ENCODE measurements at regions not wholly inside any gene's neighbourhood (a gene's known extent, or its start where the extent isn't known, plus 50 kb on each side); places are given as distances from the start of the nearest gene placed in this dataset.

DNA sequence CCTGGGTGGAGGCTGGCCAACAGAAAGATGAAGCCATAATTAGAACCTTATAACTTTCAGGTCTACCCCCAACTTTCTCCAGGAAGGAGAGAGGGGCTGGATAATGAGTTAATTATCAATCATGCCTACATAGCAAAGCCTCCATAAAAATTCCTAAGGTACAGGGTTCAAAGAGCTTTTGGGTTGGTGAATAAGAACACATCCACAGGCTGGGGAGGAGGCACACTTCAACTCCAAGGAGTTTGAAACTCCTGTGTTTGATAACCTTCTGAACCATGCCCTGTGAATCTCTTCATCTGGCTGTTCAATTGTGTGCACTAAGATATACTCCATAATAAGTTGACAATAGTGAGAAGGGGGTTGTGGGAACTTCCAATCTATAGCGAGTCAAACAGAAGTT, 552.3 kb downstream of the TDRD15 start (continued):
- TF ChIP-seq, protein P1, sequence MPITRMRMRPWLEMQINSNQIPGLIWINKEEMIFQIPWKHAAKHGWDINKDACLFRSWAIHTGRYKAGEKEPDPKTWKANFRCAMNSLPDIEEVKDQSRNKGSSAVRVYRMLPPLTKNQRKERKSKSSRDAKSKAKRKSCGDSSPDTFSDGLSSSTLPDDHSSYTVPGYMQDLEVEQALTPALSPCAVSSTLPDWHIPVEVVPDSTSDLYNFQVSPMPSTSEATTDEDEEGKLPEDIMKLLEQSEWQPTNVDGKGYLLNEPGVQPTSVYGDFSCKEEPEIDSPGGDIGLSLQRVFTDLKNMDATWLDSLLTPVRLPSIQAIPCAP (CRISPR knock-in tag; IDR thresholded peaks at IDR 0.05) = no peak
- TF ChIP-seq, protein P2, sequence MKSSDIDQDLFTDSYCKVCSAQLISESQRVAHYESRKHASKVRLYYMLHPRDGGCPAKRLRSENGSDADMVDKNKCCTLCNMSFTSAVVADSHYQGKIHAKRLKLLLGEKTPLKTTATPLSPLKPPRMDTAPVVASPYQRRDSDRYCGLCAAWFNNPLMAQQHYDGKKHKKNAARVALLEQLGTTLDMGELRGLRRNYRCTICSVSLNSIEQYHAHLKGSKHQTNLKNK (CRISPR knock-in tag; IDR thresholded peaks at IDR 0.05) = no peak
- no peak for TF ChIP-seq ZNF416 (CRISPR knock-in tag; IDR thresholded peaks at IDR 0.05)
- no peak for TF ChIP-seq ZNF317 (CRISPR knock-in tag; IDR thresholded peaks at IDR 0.05; ENCODE audit: borderline replicate concordance, low read depth)
- no peak for TF ChIP-seq SMAD4 (CRISPR knock-in tag; IDR thresholded peaks at IDR 0.05)
- no peak for TF ChIP-seq RORB (CRISPR knock-in tag; IDR thresholded peaks at IDR 0.05)

DNA sequence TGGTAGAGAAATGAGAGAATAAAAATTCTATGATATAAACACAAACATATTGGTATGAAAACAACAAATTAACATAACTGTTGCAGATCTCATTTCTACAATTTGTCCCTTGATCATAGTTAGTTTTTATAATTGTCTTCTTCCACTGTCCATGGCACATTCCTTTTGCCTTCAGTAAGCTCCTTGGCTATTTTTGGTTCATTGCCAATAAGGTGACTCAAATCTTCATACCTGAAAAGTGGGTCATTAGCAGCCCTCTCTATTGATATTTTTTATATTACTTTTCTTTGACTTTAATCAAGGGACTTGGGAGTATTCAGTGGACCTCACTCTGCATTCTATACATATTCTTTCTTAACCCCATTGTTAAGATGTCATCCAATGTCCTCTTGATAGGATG, 552.9 kb downstream of the TDRD15 start:
- Mint-ChIP-seq H3K4me1 (no peaks in the 10 kb centered on the region), H3K9me3 (peaks cover 3% of the 10 kb centered on the region; the same call in 1 of the 2 replicates), H3K27ac (no peak overlapping the region), H3K36me3 (no peaks in the 10 kb centered on the region), H3K27me3 (ENCODE audit: low read depth) (no peaks in the 10 kb centered on the region), H3K4me3 (no peak overlapping the region)
- POLR2A ChIA-PET = no interaction called here
- TF ChIP-seq, protein P3, sequence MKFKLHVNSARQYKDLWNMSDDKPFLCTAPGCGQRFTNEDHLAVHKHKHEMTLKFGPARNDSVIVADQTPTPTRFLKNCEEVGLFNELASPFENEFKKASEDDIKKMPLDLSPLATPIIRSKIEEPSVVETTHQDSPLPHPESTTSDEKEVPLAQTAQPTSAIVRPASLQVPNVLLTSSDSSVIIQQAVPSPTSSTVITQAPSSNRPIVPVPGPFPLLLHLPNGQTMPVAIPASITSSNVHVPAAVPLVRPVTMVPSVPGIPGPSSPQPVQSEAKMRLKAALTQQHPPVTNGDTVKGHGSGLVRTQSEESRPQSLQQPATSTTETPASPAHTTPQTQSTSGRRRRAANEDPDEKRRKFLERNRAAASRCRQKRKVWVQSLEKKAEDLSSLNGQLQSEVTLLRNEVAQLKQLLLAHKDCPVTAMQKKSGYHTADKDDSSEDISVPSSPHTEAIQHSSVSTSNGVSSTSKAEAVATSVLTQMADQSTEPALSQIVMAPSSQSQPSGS (CRISPR knock-in tag; IDR thresholded peaks at IDR 0.05; ENCODE audit: borderline replicate concordance, low read depth) = no peak
- no peak for TF ChIP-seq ETV6 (CRISPR knock-in tag; IDR thresholded peaks at IDR 0.05)
- TF ChIP-seq, protein P4, sequence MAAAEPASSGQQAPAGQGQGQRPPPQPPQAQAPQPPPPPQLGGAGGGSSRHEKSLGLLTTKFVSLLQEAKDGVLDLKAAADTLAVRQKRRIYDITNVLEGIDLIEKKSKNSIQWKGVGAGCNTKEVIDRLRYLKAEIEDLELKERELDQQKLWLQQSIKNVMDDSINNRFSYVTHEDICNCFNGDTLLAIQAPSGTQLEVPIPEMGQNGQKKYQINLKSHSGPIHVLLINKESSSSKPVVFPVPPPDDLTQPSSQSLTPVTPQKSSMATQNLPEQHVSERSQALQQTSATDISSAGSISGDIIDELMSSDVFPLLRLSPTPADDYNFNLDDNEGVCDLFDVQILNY (CRISPR knock-in tag; IDR thresholded peaks at IDR 0.05) = no peak
- TF ChIP-seq, protein P5, sequence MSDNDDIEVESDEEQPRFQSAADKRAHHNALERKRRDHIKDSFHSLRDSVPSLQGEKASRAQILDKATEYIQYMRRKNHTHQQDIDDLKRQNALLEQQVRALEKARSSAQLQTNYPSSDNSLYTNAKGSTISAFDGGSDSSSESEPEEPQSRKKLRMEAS (CRISPR knock-in tag; IDR thresholded peaks at IDR 0.05) = no peak
- ATAC-seq (no peak), DNase-seq (ENCODE audit: low spot score) (no peak)
- CTCF ChIA-PET = no interaction called here

DNA sequence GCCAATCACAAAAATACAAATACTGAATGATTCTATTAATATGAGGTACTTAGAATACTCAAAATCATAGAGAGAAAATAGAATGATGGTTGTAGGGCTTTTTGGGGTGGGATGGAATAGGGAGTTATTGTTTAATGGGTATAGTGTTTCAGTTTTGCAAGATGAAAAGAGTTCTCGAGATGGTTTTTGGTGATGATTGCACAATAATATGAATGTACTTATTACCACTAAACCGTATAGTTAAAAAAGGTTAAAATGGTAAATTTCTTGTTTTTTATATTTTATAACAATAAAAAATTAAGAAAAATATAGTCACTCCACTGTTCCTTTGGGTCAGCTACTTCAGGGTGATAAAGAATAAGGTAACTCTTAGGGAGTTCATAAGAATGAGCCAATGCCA, 560.1 kb downstream of the TDRD15 start:
- ChIA-PET CTCF (interaction anchor here (0.5 kb wide), 1 partner anchor 646 kb away, joined by 7 read pairs; no protein-coding TSS in a partner anchor), POLR2A (no interaction called here)
- DNase-seq (ENCODE audit: low spot score) (no peak), ATAC-seq (no peak)
- Mint-ChIP-seq H3K4me3 (no peak overlapping the region), H3K27ac (no peak overlapping the region), H3K36me3 (no peaks in the 10 kb centered on the region), H3K27me3 (ENCODE audit: low read depth) (no peaks in the 10 kb centered on the region), H3K9me3 (peaks cover 6% of the 10 kb centered on the region; the same call in 1 of the 2 replicates), H3K4me1 (no peaks in the 10 kb centered on the region)
- TF ChIP-seq, protein P6, sequence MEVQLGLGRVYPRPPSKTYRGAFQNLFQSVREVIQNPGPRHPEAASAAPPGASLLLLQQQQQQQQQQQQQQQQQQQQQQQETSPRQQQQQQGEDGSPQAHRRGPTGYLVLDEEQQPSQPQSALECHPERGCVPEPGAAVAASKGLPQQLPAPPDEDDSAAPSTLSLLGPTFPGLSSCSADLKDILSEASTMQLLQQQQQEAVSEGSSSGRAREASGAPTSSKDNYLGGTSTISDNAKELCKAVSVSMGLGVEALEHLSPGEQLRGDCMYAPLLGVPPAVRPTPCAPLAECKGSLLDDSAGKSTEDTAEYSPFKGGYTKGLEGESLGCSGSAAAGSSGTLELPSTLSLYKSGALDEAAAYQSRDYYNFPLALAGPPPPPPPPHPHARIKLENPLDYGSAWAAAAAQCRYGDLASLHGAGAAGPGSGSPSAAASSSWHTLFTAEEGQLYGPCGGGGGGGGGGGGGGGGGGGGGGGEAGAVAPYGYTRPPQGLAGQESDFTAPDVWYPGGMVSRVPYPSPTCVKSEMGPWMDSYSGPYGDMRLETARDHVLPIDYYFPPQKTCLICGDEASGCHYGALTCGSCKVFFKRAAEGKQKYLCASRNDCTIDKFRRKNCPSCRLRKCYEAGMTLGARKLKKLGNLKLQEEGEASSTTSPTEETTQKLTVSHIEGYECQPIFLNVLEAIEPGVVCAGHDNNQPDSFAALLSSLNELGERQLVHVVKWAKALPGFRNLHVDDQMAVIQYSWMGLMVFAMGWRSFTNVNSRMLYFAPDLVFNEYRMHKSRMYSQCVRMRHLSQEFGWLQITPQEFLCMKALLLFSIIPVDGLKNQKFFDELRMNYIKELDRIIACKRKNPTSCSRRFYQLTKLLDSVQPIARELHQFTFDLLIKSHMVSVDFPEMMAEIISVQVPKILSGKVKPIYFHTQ (CRISPR knock-in tag; IDR thresholded peaks at IDR 0.05) = no peak
- TF ChIP-seq, protein P2 (CRISPR knock-in tag; IDR thresholded peaks at IDR 0.05) = no peak
- TF ChIP-seq ZBTB21 (CRISPR knock-in tag; IDR thresholded peaks at IDR 0.05; ENCODE audit: borderline replicate concordance) = no peak
- no peak for TF ChIP-seq KAT7 (CRISPR knock-in tag; IDR thresholded peaks at IDR 0.05; ENCODE audit: borderline replicate concordance)
- no peak for TF ChIP-seq SMAD4 (CRISPR knock-in tag; IDR thresholded peaks at IDR 0.05)
- TF ChIP-seq CREB1 (CRISPR knock-in tag; IDR thresholded peaks at IDR 0.05) = no peak
- TF ChIP-seq, protein P7, sequence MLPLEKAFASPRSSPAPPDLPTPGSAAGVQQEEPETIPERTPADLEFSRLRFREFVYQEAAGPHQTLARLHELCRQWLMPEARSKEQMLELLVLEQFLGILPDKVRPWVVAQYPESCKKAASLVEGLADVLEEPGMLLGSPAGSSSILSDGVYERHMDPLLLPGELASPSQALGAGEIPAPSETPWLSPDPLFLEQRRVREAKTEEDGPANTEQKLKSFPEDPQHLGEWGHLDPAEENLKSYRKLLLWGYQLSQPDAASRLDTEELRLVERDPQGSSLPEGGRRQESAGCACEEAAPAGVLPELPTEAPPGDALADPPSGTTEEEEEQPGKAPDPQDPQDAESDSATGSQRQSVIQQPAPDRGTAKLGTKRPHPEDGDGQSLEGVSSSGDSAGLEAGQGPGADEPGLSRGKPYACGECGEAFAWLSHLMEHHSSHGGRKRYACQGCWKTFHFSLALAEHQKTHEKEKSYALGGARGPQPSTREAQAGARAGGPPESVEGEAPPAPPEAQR (CRISPR knock-in tag; IDR thresholded peaks at IDR 0.05) = no peak
- TF ChIP-seq PRRX2 (CRISPR knock-in tag; IDR thresholded peaks at IDR 0.05) = no peak
- TF ChIP-seq JAZF1 (CRISPR knock-in tag; IDR thresholded peaks at IDR 0.05) = no peak
- TF ChIP-seq, protein P8, sequence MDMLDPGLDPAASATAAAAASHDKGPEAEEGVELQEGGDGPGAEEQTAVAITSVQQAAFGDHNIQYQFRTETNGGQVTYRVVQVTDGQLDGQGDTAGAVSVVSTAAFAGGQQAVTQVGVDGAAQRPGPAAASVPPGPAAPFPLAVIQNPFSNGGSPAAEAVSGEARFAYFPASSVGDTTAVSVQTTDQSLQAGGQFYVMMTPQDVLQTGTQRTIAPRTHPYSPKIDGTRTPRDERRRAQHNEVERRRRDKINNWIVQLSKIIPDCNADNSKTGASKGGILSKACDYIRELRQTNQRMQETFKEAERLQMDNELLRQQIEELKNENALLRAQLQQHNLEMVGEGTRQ (CRISPR knock-in tag; IDR thresholded peaks at IDR 0.05) = no peak
- TF ChIP-seq, protein P9, sequence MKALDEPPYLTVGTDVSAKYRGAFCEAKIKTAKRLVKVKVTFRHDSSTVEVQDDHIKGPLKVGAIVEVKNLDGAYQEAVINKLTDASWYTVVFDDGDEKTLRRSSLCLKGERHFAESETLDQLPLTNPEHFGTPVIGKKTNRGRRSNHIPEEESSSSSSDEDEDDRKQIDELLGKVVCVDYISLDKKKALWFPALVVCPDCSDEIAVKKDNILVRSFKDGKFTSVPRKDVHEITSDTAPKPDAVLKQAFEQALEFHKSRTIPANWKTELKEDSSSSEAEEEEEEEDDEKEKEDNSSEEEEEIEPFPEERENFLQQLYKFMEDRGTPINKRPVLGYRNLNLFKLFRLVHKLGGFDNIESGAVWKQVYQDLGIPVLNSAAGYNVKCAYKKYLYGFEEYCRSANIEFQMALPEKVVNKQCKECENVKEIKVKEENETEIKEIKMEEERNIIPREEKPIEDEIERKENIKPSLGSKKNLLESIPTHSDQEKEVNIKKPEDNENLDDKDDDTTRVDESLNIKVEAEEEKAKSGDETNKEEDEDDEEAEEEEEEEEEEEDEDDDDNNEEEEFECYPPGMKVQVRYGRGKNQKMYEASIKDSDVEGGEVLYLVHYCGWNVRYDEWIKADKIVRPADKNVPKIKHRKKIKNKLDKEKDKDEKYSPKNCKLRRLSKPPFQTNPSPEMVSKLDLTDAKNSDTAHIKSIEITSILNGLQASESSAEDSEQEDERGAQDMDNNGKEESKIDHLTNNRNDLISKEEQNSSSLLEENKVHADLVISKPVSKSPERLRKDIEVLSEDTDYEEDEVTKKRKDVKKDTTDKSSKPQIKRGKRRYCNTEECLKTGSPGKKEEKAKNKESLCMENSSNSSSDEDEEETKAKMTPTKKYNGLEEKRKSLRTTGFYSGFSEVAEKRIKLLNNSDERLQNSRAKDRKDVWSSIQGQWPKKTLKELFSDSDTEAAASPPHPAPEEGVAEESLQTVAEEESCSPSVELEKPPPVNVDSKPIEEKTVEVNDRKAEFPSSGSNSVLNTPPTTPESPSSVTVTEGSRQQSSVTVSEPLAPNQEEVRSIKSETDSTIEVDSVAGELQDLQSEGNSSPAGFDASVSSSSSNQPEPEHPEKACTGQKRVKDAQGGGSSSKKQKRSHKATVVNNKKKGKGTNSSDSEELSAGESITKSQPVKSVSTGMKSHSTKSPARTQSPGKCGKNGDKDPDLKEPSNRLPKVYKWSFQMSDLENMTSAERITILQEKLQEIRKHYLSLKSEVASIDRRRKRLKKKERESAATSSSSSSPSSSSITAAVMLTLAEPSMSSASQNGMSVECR (CRISPR knock-in tag; IDR thresholded peaks at IDR 0.05; ENCODE audit: borderline replicate concordance) = no peak
- no peak for TF ChIP-seq GABPB1 (CRISPR knock-in tag; IDR thresholded peaks at IDR 0.05)

All from WTC11 (cell line).